ENCODE measurements at regions not wholly inside any gene's neighbourhood (a gene's known extent, or its start where the extent isn't known, plus 50 kb on each side); places are given as distances from the start of the nearest gene placed in this dataset.

- TF ChIP-seq CTCF (IDR thresholded peaks at IDR 0.05): no peak
- TF ChIP-seq EP300 (IDR thresholded peaks at IDR 0.05): no peak
Measured at GRCh38 chr5:2460098-2460497, 291.4 kb downstream of the IRX2 start.
